Neural cell (in vitro differentiated cells): ENCODE measurements at regions not wholly inside any gene's neighbourhood (a gene's known extent, or its start where the extent isn't known, plus 50 kb on each side); places are given as distances from the start of the nearest gene placed in this dataset.

Experiments
- H2AFZ ChIP-seq: fragments of 200-600, 300-800 bp; sonication (generic), shearing (Covaris generic); 2 replicates; pipeline ENCODE4 v1.6.0; 2014; ENCODE audit warnings: low read depth, mild to moderate bottlenecking, antibody characterized with exemption, low read length, moderate library complexity
- H3F3A ChIP-seq: fragments of 200-600 bp; shearing (Covaris generic); 2 replicates; pipeline ENCODE4 v1.6.1; 2016; ENCODE audit warnings: mild to moderate bottlenecking, moderate library complexity, mixed read lengths, antibody characterized with exemption, low read length; ENCODE audit not compliant: insufficient read depth, poor library complexity, severe bottlenecking
- H3K27ac ChIP-seq: fragments of 200-600, 300-800 bp; sonication (generic), shearing (Covaris generic); 2 replicates; pipeline ENCODE4 v1.5.1; 2014; ENCODE audit warnings: mild to moderate bottlenecking, low read length, moderate library complexity
- H3K27me3 ChIP-seq: fragments of 300-800, 200-600 bp; sonication (generic), shearing (Covaris generic); 2 replicates; pipeline ENCODE4 v1.6.0; 2014; ENCODE audit warnings: mild to moderate bottlenecking, low read depth, low read length, moderate library complexity; ENCODE audit not compliant: insufficient read depth
- H3K36me3 ChIP-seq: fragments of 300-800, 200-600 bp; sonication (generic), shearing (Covaris generic); 2 replicates; pipeline ENCODE4 v1.5.1; 2014; ENCODE audit warnings: mild to moderate bottlenecking, antibody characterized with exemption, low read length, moderate library complexity; ENCODE audit not compliant: insufficient read depth
- H3K4me2 ChIP-seq: fragments of 300-800, 200-600 bp; sonication (generic), shearing (Covaris generic); 2 replicates; pipeline ENCODE4 v1.6.0; 2014; ENCODE audit warnings: mild to moderate bottlenecking, low read length
- H3K4me3 ChIP-seq: fragments of 300-800, 200-600 bp; sonication (generic), shearing (Covaris generic); 2 replicates; pipeline ENCODE4 v1.5.1; 2014; ENCODE audit warnings: mild to moderate bottlenecking, low read length, moderate library complexity
- H3K79me2 ChIP-seq: fragments of 200-600 bp; shearing (Covaris generic); replicated peaks from 2 replicates; pipeline ENCODE4 v1.6.0; 2014; ENCODE audit warnings: mild to moderate bottlenecking, low read length, moderate library complexity; ENCODE audit not compliant: insufficient read depth
- H3K9ac ChIP-seq: fragments of 300-800, 200-600 bp; sonication (generic), shearing (Covaris generic); 2 replicates; pipeline ENCODE4 v1.6.1; 2016; ENCODE audit warnings: mild to moderate bottlenecking, low read length, mixed read lengths
- H3K9me2 ChIP-seq: fragments of 200-600 bp; shearing (Covaris generic); 2 replicates; pipeline ENCODE4 v1.6.1; 2016; ENCODE audit warnings: mild to moderate bottlenecking, low read length, mixed read lengths; ENCODE audit not compliant: insufficient read depth
- H3K9me3 ChIP-seq: fragments of 200-600, 300-800 bp; sonication (generic), shearing (Covaris generic); 2 replicates; pipeline ENCODE4 v1.6.1; 2016; ENCODE audit warnings: mild to moderate bottlenecking, mixed run types, low read length, moderate library complexity, mixed read lengths
- H4K20me1 ChIP-seq: fragments of 200-600 bp; shearing (Covaris generic); 2 replicates; pipeline ENCODE4 v1.6.1; 2016; ENCODE audit warnings: mild to moderate bottlenecking, mixed run types; ENCODE audit not compliant: insufficient read depth
- CTCF ChIP-seq: fragments of 450-650 bp; IDR thresholded peaks from 2 replicates; pipeline ENCODE4 v1.5.1; 2014; ENCODE audit warnings: antibody characterized with exemption, mild to moderate bottlenecking, moderate library complexity; ENCODE audit not compliant: poor library complexity, severe bottlenecking
- EP300 ChIP-seq: fragments of 450-650 bp; conservative IDR thresholded peaks from 2 replicates; pipeline ENCODE4 v1.6.1; 2014; ENCODE audit warnings: antibody characterized with exemption, mild to moderate bottlenecking, moderate library complexity; ENCODE audit not compliant: poor library complexity, severe bottlenecking
- EZH2 ChIP-seq: fragments of 200-600, 300-800 bp; shearing (Covaris generic), sonication (generic); IDR thresholded peaks from 2 replicates; pipeline ENCODE4 v1.6.1; 2014; ENCODE audit warnings: antibody characterized with exemption, low read length, borderline replicate concordance, mild to moderate bottlenecking; ENCODE audit not compliant: insufficient read depth, poor library complexity, severe bottlenecking
- MXI1 ChIP-seq: fragments of 450-650 bp; conservative IDR thresholded peaks from 2 replicates; pipeline ENCODE4 v1.6.1; 2014; ENCODE audit warnings: antibody characterized with exemption, mild to moderate bottlenecking; ENCODE audit not compliant: poor library complexity, severe bottlenecking
- POLR2AphosphoS5 ChIP-seq: IDR thresholded peaks from 2 replicates; pipeline ENCODE4 v1.6.1; 2012
- RAD21 ChIP-seq: fragments of 450-650 bp; conservative IDR thresholded peaks from 2 replicates; pipeline ENCODE4 v1.6.1; 2014; ENCODE audit warnings: antibody characterized with exemption, mild to moderate bottlenecking, moderate library complexity
- REST ChIP-seq: IDR thresholded peaks from 2 replicates; pipeline ENCODE4 v1.6.1; 2012; ENCODE audit warnings: borderline replicate concordance
- SMC3 ChIP-seq: fragments of 450-650 bp; conservative IDR thresholded peaks from 2 replicates; pipeline ENCODE4 v1.6.1; 2014; ENCODE audit warnings: antibody characterized with exemption, mild to moderate bottlenecking, moderate library complexity; ENCODE audit not compliant: poor library complexity
- TAF1 ChIP-seq: IDR thresholded peaks from 2 replicates; pipeline ENCODE4 v1.6.1; 2012; ENCODE audit warnings: low read depth

GRCh38 chr14:96623676-96624484 is 121.7 kb downstream of the PAPOLA start:
- H3K9me2 ChIP-seq = no peaks in the 10 kb centered on the region
- H3K4me2 ChIP-seq = no peak overlapping the region
- H3K9me3 ChIP-seq = no peaks in the 10 kb centered on the region
- H3K27me3 ChIP-seq = no peaks in the 10 kb centered on the region
- H3F3A ChIP-seq = no peaks in the 10 kb centered on the region
- H3K79me2 ChIP-seq = no peaks in the 10 kb centered on the region
- H3K9ac ChIP-seq = no peak overlapping the region
- H3K27ac ChIP-seq = no peak overlapping the region
- H3K4me3 ChIP-seq = no peak overlapping the region
- no peaks in the 10 kb centered on the region for H3K36me3 ChIP-seq
- H2AFZ ChIP-seq = no peak overlapping the region
- no peak for TF ChIP-seq EZH2
- TF ChIP-seq RAD21 = no peak
- no peak for TF ChIP-seq TAF1
- TF ChIP-seq EP300 = no peak
- no peak for TF ChIP-seq MXI1
- TF ChIP-seq POLR2AphosphoS5 = no peak
- no peak for TF ChIP-seq REST
- no peak for TF ChIP-seq SMC3
- no peak for TF ChIP-seq CTCF
- no peaks in the 10 kb centered on the region for H4K20me1 ChIP-seq

GRCh38 chr14:96624661-96625425 is 122.7 kb downstream of the PAPOLA start:
- H3K9ac ChIP-seq = no peak overlapping the region
- no peaks in the 10 kb centered on the region for H3K79me2 ChIP-seq

More at GRCh38 chr14:96624661-96625425, 122.7 kb downstream of the PAPOLA start:
- Histone ChIP-seq H3K9me3 (no peaks in the 10 kb centered on the region), H3K36me3 (no peaks in the 10 kb centered on the region), H3K27me3 (no peaks in the 10 kb centered on the region), H3K27ac (no peak overlapping the region), H3K9me2 (no peaks in the 10 kb centered on the region), H3K4me2 (no peak overlapping the region), H3K4me3 (no peak overlapping the region), H3F3A (no peaks in the 10 kb centered on the region), H4K20me1 (no peaks in the 10 kb centered on the region), H2AFZ (no peak overlapping the region)
- TF ChIP-seq CTCF = no peak
- TF ChIP-seq EZH2 = no peak
- TF ChIP-seq MXI1 = no peak
- TF ChIP-seq SMC3 = no peak
- no peak for TF ChIP-seq EP300
- no peak for TF ChIP-seq TAF1
